Chondrocyte (in vitro differentiated cells): ENCODE measurements at regions not wholly inside any gene's neighbourhood (a gene's known extent, or its start where the extent isn't known, plus 50 kb on each side); places are given as distances from the start of the nearest gene placed in this dataset.

Source experiments
- DNase-seq: peaks from one replicate; pipeline ENCODE4 v3.0.0; 2021; ENCODE audit warnings: mixed read lengths, low spot score
- H3K27ac Mint-ChIP-seq: one replicate; pipeline ENCODE4 v1.8.0; 2021; ENCODE audit warnings: mild to moderate bottlenecking, moderate library complexity, mixed read lengths; ENCODE audit not compliant: unreplicated experiment
- H3K27me3 Mint-ChIP-seq: 2 replicates; pipeline ENCODE4 v1.8.0; 2021; ENCODE audit warnings: low read depth, mixed read lengths
- H3K36me3 Mint-ChIP-seq: 2 replicates; pipeline ENCODE4 v1.8.0; 2021; ENCODE audit warnings: low read depth, mixed read lengths
- H3K4me1 Mint-ChIP-seq: 2 replicates; pipeline ENCODE4 v1.8.0; 2021; ENCODE audit warnings: low read depth, mild to moderate bottlenecking, mixed read lengths
- H3K4me3 Mint-ChIP-seq: one replicate; pipeline ENCODE4 v1.8.0; 2021; ENCODE audit warnings: mild to moderate bottlenecking, moderate library complexity, mixed read lengths; ENCODE audit not compliant: unreplicated experiment
- H3K9me3 Mint-ChIP-seq: 2 replicates; pipeline ENCODE4 v1.8.0; 2021; ENCODE audit warnings: low read depth, mixed read lengths
- TF ChIP-seq, protein P1 (sequence below): fragments of 200-600 bp; sonication (generic); IDR thresholded peaks from 2 replicates; pipeline ENCODE4 v1.5.0; 2021; ENCODE audit warnings: antibody characterized with exemption, mild to moderate bottlenecking, moderate library complexity

DNA sequence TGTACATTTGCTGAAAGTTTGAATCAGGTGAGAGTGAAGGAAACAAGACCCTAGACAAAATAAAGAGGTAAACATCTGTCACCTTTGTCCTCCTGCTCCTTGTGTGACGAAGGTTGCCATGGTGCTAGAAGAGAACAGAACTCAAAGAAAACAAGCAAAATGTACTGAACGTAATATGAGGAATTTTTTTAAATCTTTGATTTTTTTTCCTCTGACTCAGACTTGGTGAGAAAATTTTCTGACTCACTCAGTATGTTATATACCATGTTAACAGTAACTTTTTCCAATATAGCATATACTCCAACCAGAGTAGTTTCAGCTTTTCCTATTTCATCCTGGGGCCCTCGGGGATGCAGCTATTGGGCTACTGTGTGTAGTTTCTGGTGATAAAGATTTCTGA, 2114.6 kb upstream of the PIK3C3 start:
- no peaks in the 10 kb centered on the region for H3K36me3 Mint-ChIP-seq
- DNase-seq, result no peak
- H3K4me3 Mint-ChIP-seq, result no peak overlapping the region
- H3K9me3 Mint-ChIP-seq, result peaks cover 4% of the 10 kb centered on the region
- H3K27ac Mint-ChIP-seq, result peak overlapping the region; percentile 28
- TF ChIP-seq, protein P1, sequence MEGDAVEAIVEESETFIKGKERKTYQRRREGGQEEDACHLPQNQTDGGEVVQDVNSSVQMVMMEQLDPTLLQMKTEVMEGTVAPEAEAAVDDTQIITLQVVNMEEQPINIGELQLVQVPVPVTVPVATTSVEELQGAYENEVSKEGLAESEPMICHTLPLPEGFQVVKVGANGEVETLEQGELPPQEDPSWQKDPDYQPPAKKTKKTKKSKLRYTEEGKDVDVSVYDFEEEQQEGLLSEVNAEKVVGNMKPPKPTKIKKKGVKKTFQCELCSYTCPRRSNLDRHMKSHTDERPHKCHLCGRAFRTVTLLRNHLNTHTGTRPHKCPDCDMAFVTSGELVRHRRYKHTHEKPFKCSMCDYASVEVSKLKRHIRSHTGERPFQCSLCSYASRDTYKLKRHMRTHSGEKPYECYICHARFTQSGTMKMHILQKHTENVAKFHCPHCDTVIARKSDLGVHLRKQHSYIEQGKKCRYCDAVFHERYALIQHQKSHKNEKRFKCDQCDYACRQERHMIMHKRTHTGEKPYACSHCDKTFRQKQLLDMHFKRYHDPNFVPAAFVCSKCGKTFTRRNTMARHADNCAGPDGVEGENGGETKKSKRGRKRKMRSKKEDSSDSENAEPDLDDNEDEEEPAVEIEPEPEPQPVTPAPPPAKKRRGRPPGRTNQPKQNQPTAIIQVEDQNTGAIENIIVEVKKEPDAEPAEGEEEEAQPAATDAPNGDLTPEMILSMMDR, result no peak
- peaks cover 4% of the 10 kb centered on the region for H3K27me3 Mint-ChIP-seq
- H3K4me1 Mint-ChIP-seq, result peaks cover 35% of the 10 kb centered on the region

DNA sequence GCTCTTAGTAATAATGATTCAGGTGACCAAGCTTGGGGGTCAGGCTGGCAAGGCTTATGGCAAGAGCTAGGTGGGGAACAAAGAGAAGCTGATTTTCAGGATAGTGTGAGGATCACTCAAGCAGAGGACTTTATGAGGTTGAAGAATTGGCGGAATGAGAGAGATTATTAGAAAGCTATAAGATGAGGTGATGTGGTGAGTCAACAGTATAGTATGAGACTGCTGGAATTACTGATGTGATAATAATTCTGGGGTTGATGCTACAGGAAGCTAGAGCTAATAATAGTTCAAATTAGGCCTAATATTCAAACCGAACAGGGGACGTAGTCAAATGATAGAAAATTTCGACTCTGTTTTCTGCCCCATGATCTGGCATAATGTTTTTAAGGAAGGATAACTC, 2115.3 kb upstream of the PIK3C3 start:
- Mint-ChIP-seq H3K9me3 (peaks cover 4% of the 10 kb centered on the region), H3K4me3 (no peak overlapping the region), H3K27ac (no peak overlapping the region), H3K36me3 (no peaks in the 10 kb centered on the region), H3K27me3 (peaks cover 4% of the 10 kb centered on the region), H3K4me1 (peaks cover 29% of the 10 kb centered on the region)
- TF ChIP-seq, protein P1, result no peak
- DNase-seq, result no peak

DNA sequence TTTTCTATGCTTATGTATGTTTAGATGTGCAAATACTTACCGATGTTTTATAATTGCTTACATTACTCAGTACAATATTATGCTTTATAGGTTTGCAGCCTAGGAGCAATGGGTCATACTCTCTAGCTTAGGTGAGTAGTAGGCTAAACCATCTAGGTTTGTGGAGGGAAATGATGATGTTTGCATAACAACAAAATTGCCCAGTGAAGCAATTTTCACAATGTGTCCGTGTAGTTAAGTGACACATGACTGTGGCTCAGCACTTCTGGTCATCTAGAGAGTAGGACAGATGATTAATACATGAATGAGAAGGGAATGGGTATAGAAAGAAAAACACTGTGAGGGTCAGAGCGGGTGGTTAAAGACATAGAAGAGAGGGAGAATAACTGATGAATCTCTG, 2116.2 kb upstream of the PIK3C3 start:
- no peak for DNase-seq
- peaks cover 4% of the 10 kb centered on the region for H3K27me3 Mint-ChIP-seq
- TF ChIP-seq, protein P1, result no peak
- H3K36me3 Mint-ChIP-seq, result no peaks in the 10 kb centered on the region
- H3K9me3 Mint-ChIP-seq, result peaks cover 4% of the 10 kb centered on the region
- H3K27ac Mint-ChIP-seq, result no peak overlapping the region
- peaks cover 29% of the 10 kb centered on the region for H3K4me1 Mint-ChIP-seq
- no peak overlapping the region for H3K4me3 Mint-ChIP-seq

- TF ChIP-seq, protein P1, result peak; percentile 12
- no peak for DNase-seq
- Mint-ChIP-seq H3K27ac (no peak overlapping the region), H3K4me3 (no peak overlapping the region), H3K36me3 (no peaks in the 10 kb centered on the region), H3K27me3 (no peaks in the 10 kb centered on the region), H3K9me3 (no peaks in the 10 kb centered on the region), H3K4me1 (peaks cover 15% of the 10 kb centered on the region)
These were observed 2119.6 kb upstream of the PIK3C3 start for GRCh38 chr18:39835303-39836030.

GRCh38 chr18:39834636-39835035, 2120.4 kb upstream of the PIK3C3 start:
- H3K36me3 Mint-ChIP-seq, result no peaks in the 10 kb centered on the region
- no peak for DNase-seq
- TF ChIP-seq, protein P1, result no peak
- H3K9me3 Mint-ChIP-seq, result no peaks in the 10 kb centered on the region
- H3K4me3 Mint-ChIP-seq, result no peak overlapping the region
- peaks cover 6% of the 10 kb centered on the region for H3K4me1 Mint-ChIP-seq
- H3K27ac Mint-ChIP-seq, result no peak overlapping the region
- H3K27me3 Mint-ChIP-seq, result peaks cover 4% of the 10 kb centered on the region
